WTC11 (cell line): ENCODE measurements at regions not wholly inside any gene's neighbourhood (a gene's known extent, or its start where the extent isn't known, plus 50 kb on each side); places are given as distances from the start of the nearest gene placed in this dataset.

Source experiments
- ATAC-seq: fragments of 200-7000 bp; cut with Tn5 transposase; 2 replicates; pipeline ENCODE4 v1.10.0; 2021; ENCODE audit warnings: mild to moderate bottlenecking, moderate library complexity
- CTCF ChIA-PET: fragments of 300-600 bp; sonication (Branson Sonifier 250); formaldehyde crosslinking; loops from one replicate; lab custom pipeline; 2021; ENCODE audit warnings: antibody characterized with exemption; lab: Charles Lee
- POLR2A ChIA-PET: fragments of 350-600 bp; sonication (Branson Sonifier 250); formaldehyde crosslinking; loops from one replicate; lab custom pipeline; 2021; ENCODE audit warnings: antibody characterized with exemption; lab: Charles Lee
- DNase-seq: peaks from one replicate; pipeline ENCODE4 v3.0.0; 2021; ENCODE audit warnings: low spot score
- H3K27ac Mint-ChIP-seq: 2 replicates; pipeline ENCODE4 v1.8.0; 2021; ENCODE audit warnings: mixed read lengths
- H3K27me3 Mint-ChIP-seq: 2 replicates; pipeline ENCODE4 v1.8.0; 2021; ENCODE audit warnings: low read depth, mild to moderate bottlenecking, moderate library complexity, mixed read lengths
- H3K36me3 Mint-ChIP-seq: 2 replicates; pipeline ENCODE4 v1.8.0; 2021; ENCODE audit warnings: mixed read lengths
- H3K4me1 Mint-ChIP-seq: 2 replicates; pipeline ENCODE4 v1.8.0; 2022; ENCODE audit warnings: mixed read lengths
- H3K4me3 Mint-ChIP-seq: 2 replicates; pipeline ENCODE4 v1.8.0; 2021; ENCODE audit warnings: mild to moderate bottlenecking, moderate library complexity, mixed read lengths
- H3K9me3 Mint-ChIP-seq: 2 replicates; pipeline ENCODE4 v1.8.0; 2021; ENCODE audit warnings: mixed read lengths
- ATF1 ChIP-seq: sonication (generic); formaldehyde crosslinking; IDR thresholded peaks from 2 replicates; pipeline ENCODE4 v1.8.1; 2023; ENCODE audit warnings: mild to moderate bottlenecking, moderate library complexity, missing genetic modification reagents
- ATF6 ChIP-seq: sonication (generic); formaldehyde crosslinking; IDR thresholded peaks from 2 replicates; pipeline ENCODE4 v1.8.1; 2023; ENCODE audit warnings: mild to moderate bottlenecking, missing genetic modification reagents
- E2F5 ChIP-seq: sonication (generic); formaldehyde crosslinking; IDR thresholded peaks from 2 replicates; pipeline ENCODE4 v1.8.1; 2022; ENCODE audit warnings: mild to moderate bottlenecking, moderate library complexity, missing genetic modification reagents
- ETV6 ChIP-seq: sonication (generic); formaldehyde crosslinking; IDR thresholded peaks from 2 replicates; pipeline ENCODE4 v1.8.1; 2022; ENCODE audit warnings: mild to moderate bottlenecking, missing genetic modification reagents
- FOXP1 ChIP-seq: sonication (generic); formaldehyde crosslinking; IDR thresholded peaks from 2 replicates; pipeline ENCODE4 v1.8.0; 2022; ENCODE audit warnings: missing genetic modification reagents, mild to moderate bottlenecking, moderate library complexity, borderline replicate concordance
- GABPB1 ChIP-seq: sonication (generic); formaldehyde crosslinking; IDR thresholded peaks from 2 replicates; pipeline ENCODE4 v1.8.1; 2023; ENCODE audit warnings: mild to moderate bottlenecking, missing genetic modification reagents
- GRHL2 ChIP-seq: fragments of 250-450 bp; sonication (Bioruptor Pico); IDR thresholded peaks from 2 replicates; pipeline ENCODE4 v1.8.0; 2022; ENCODE audit warnings: mild to moderate bottlenecking, moderate library complexity; ENCODE audit not compliant: insufficient replicate concordance, severe bottlenecking
- HMGA2 ChIP-seq: fragments of 250-450 bp; sonication (Bioruptor Pico); IDR thresholded peaks from 2 replicates; pipeline ENCODE4 v1.4.0; 2021; ENCODE audit warnings: mild to moderate bottlenecking, moderate library complexity
- JAZF1 ChIP-seq: fragments of 250-450 bp; sonication (Bioruptor Pico); IDR thresholded peaks from 2 replicates; pipeline ENCODE4 v1.9.0; 2021; ENCODE audit warnings: moderate library complexity, mild to moderate bottlenecking, inconsistent platforms
- KAT7 ChIP-seq: sonication (generic); formaldehyde crosslinking; IDR thresholded peaks from 2 replicates; pipeline ENCODE4 v1.8.1; 2023; ENCODE audit warnings: missing genetic modification reagents, mild to moderate bottlenecking, borderline replicate concordance
- MLX ChIP-seq: sonication (generic); formaldehyde crosslinking; IDR thresholded peaks from 2 replicates; pipeline ENCODE4 v1.8.1; 2023; ENCODE audit warnings: mild to moderate bottlenecking, missing genetic modification reagents, moderate library complexity
- NFYB ChIP-seq: sonication (generic); formaldehyde crosslinking; conservative IDR thresholded peaks from 2 replicates; pipeline ENCODE4 v1.8.0; 2022; ENCODE audit warnings: low read depth, missing genetic modification reagents
- NR1H2 ChIP-seq: sonication (generic); formaldehyde crosslinking; IDR thresholded peaks from 2 replicates; pipeline ENCODE4 v1.9.0; 2021; ENCODE audit warnings: mild to moderate bottlenecking, moderate library complexity, missing genetic modification reagents
- PRDM15 ChIP-seq: sonication (generic); formaldehyde crosslinking; IDR thresholded peaks from 2 replicates; pipeline ENCODE4 v1.8.0; 2022; ENCODE audit warnings: missing genetic modification reagents
- SOX15 ChIP-seq: fragments of 250-450 bp; sonication (Bioruptor Pico); IDR thresholded peaks from 2 replicates; pipeline ENCODE4 v1.9.0; 2021; ENCODE audit warnings: mild to moderate bottlenecking
- STAT6 ChIP-seq: sonication (generic); formaldehyde crosslinking; conservative IDR thresholded peaks from 2 replicates; pipeline ENCODE4 v1.8.1; 2023; ENCODE audit warnings: mild to moderate bottlenecking, low read depth, missing genetic modification reagents, moderate library complexity
- USF1 ChIP-seq: sonication (generic); formaldehyde crosslinking; IDR thresholded peaks from 2 replicates; pipeline ENCODE4 v1.8.0; 2022; ENCODE audit warnings: mild to moderate bottlenecking, missing genetic modification reagents
- USF2 ChIP-seq: sonication (generic); formaldehyde crosslinking; IDR thresholded peaks from 2 replicates; pipeline ENCODE4 v1.8.1; 2023; ENCODE audit warnings: mild to moderate bottlenecking, missing genetic modification reagents, moderate library complexity
- ZBTB43 ChIP-seq: sonication (generic); formaldehyde crosslinking; IDR thresholded peaks from 2 replicates; pipeline ENCODE4 v1.8.1; 2023; ENCODE audit warnings: mild to moderate bottlenecking, missing genetic modification reagents
- ZNF423 ChIP-seq: fragments of 250-450 bp; sonication (Bioruptor Pico); IDR thresholded peaks from 2 replicates; pipeline ENCODE4 v2.1.2; 2022; ENCODE audit warnings: mild to moderate bottlenecking, moderate library complexity

- TF ChIP-seq ZNF423 (CRISPR knock-in tag) (no peak), PRDM15 (CRISPR knock-in tag) (no peak), FOXP1 (no peak), NR1H2 (no peak), STAT6 (CRISPR knock-in tag) (no peak), E2F5 (CRISPR knock-in tag) (no peak)
- ATAC-seq: no peak
- Mint-ChIP-seq H3K4me1 (peaks cover 7% of the 10 kb centered on the region; the same call in 1 of the 2 replicates), H3K27ac (no peak overlapping the region), H3K27me3 (no peaks in the 10 kb centered on the region), H3K36me3 (no peaks in the 10 kb centered on the region), H3K4me3 (no peak overlapping the region), H3K9me3 (no peaks in the 10 kb centered on the region)
- ChIA-PET CTCF (no interaction called here), POLR2A (no interaction called here)
- DNase-seq: no peak
Observed at GRCh38 chr3:18861137-18861536, 287.2 kb upstream of the KCNH8 start.

- Mint-ChIP-seq H3K36me3 (no peaks in the 10 kb centered on the region), H3K27ac (no peak overlapping the region), H3K4me1 (peaks cover 9% of the 10 kb centered on the region; the same call in 1 of the 2 replicates), H3K4me3 (no peak overlapping the region), H3K9me3 (no peaks in the 10 kb centered on the region), H3K27me3 (no peaks in the 10 kb centered on the region)
- ChIA-PET POLR2A (no interaction called here), CTCF (no interaction called here)
- DNase-seq (no peak), ATAC-seq (no peak)
- TF ChIP-seq HMGA2 (CRISPR knock-in tag): no peak
- TF ChIP-seq NFYB: no peak
- no peak for TF ChIP-seq USF2
- no peak for TF ChIP-seq ATF6
- TF ChIP-seq NR1H2: no peak
- TF ChIP-seq KAT7 (CRISPR knock-in tag): no peak
- no peak for TF ChIP-seq GABPB1 (CRISPR knock-in tag)
- TF ChIP-seq GRHL2 (CRISPR knock-in tag): no peak
- TF ChIP-seq SOX15 (CRISPR knock-in tag): no peak
- TF ChIP-seq USF1 (CRISPR knock-in tag): no peak
- TF ChIP-seq ETV6 (CRISPR knock-in tag): no peak
- no peak for TF ChIP-seq ZBTB43
- TF ChIP-seq ATF1 (CRISPR knock-in tag): no peak
- TF ChIP-seq E2F5 (CRISPR knock-in tag): no peak
- no peak for TF ChIP-seq JAZF1 (CRISPR knock-in tag)
- no peak for TF ChIP-seq FOXP1
- no peak for TF ChIP-seq MLX
Observed at GRCh38 chr3:18853269-18853668, 295.0 kb upstream of the KCNH8 start.
